ENCODE measurements at regions not wholly inside any gene's neighbourhood (a gene's known extent, or its start where the extent isn't known, plus 50 kb on each side); places are given as distances from the start of the nearest gene placed in this dataset.

- no peaks in the 10 kb centered on the region for H3K9me3 ChIP-seq
- H3K4me1 ChIP-seq: no peaks in the 10 kb centered on the region
- no peak overlapping the region for H3K27ac ChIP-seq
- TF ChIP-seq POLR2A (IDR thresholded peaks at IDR 0.05): no peak
- TF ChIP-seq CTCF (IDR thresholded peaks at IDR 0.05): no peak
- no peak overlapping the region for H3K4me3 ChIP-seq
- H3K27me3 ChIP-seq: no peaks in the 10 kb centered on the region
- no peak for DNase-seq
- no peaks in the 10 kb centered on the region for H3K36me3 ChIP-seq
- intact Hi-C loops (cut with DNase I; ENCODE audit: low total_unique reads): no loop called here
Observed at GRCh38 chr4:82069883-82070638, 303.7 kb downstream of the HNRNPD start.

- no peak for DNase-seq
- no peak overlapping the region for H3K27ac ChIP-seq
- H3K9me3 ChIP-seq: no peaks in the 10 kb centered on the region
- H3K4me3 ChIP-seq: no peak overlapping the region
- H3K36me3 ChIP-seq: no peaks in the 10 kb centered on the region
- H3K4me1 ChIP-seq: no peaks in the 10 kb centered on the region
- H3K27me3 ChIP-seq: no peaks in the 10 kb centered on the region
- intact Hi-C loops (cut with DNase I; ENCODE audit: low total_unique reads): no loop called here
- TF ChIP-seq POLR2A (IDR thresholded peaks at IDR 0.05): no peak
- no peak for TF ChIP-seq CTCF (IDR thresholded peaks at IDR 0.05)
Observed at GRCh38 chr4:82063017-82063416, 310.8 kb downstream of the HNRNPD start.

GRCh38 chr4:82057990-82058544, 315.7 kb downstream of the HNRNPD start:
- Histone ChIP-seq H3K4me3 (no peak overlapping the region), H3K9me3 (no peaks in the 10 kb centered on the region), H3K36me3 (no peaks in the 10 kb centered on the region), H3K4me1 (no peaks in the 10 kb centered on the region), H3K27me3 (no peaks in the 10 kb centered on the region), H3K27ac (no peak overlapping the region)
- DNase-seq: no peak
- intact Hi-C loops (cut with DNase I; ENCODE audit: low total_unique reads): no loop called here
- no peak for TF ChIP-seq CTCF (IDR thresholded peaks at IDR 0.05)
- no peak for TF ChIP-seq POLR2A (IDR thresholded peaks at IDR 0.05)

- TF ChIP-seq POLR2A (IDR thresholded peaks at IDR 0.05) (no peak), CTCF (IDR thresholded peaks at IDR 0.05) (no peak)
- Histone ChIP-seq H3K27me3 (no peaks in the 10 kb centered on the region), H3K4me3 (no peak overlapping the region), H3K27ac (no peak overlapping the region), H3K4me1 (no peaks in the 10 kb centered on the region), H3K36me3 (no peaks in the 10 kb centered on the region), H3K9me3 (no peaks in the 10 kb centered on the region)
- DNase-seq: no peak
- intact Hi-C loops (cut with DNase I; ENCODE audit: low total_unique reads): no loop called here
Observed at GRCh38 chr4:82055156-82055555, 318.6 kb downstream of the HNRNPD start.

GRCh38 chr4:82053396-82053795, 320.4 kb downstream of the HNRNPD start:
- no peaks in the 10 kb centered on the region for H3K4me1 ChIP-seq
- no peaks in the 10 kb centered on the region for H3K27me3 ChIP-seq
- H3K27ac ChIP-seq: no peak overlapping the region
- no peak for TF ChIP-seq CTCF (IDR thresholded peaks at IDR 0.05)
- TF ChIP-seq POLR2A (IDR thresholded peaks at IDR 0.05): no peak
- intact Hi-C loops (cut with DNase I; ENCODE audit: low total_unique reads): no loop called here
- no peak for DNase-seq
- H3K9me3 ChIP-seq: no peaks in the 10 kb centered on the region
- no peaks in the 10 kb centered on the region for H3K36me3 ChIP-seq
- no peak overlapping the region for H3K4me3 ChIP-seq
